MG63 (cell line): ENCODE measurements at regions not wholly inside any gene's neighbourhood (a gene's known extent, or its start where the extent isn't known, plus 50 kb on each side); places are given as distances from the start of the nearest gene placed in this dataset.

Source experiments
- DNase-seq: peaks from one replicate; pipeline ENCODE4 v3.0.0-alpha.2; 2020
- H3K27me3 ChIP-seq: fragments of 250-450 bp; sonication (Bioruptor Pico); 2 replicates; pipeline ENCODE4 v1.5.1; 2020; ENCODE audit warnings: mild to moderate bottlenecking, moderate library complexity
- H3K36me3 ChIP-seq: fragments of 250-450 bp; sonication (Bioruptor Pico); 2 replicates; pipeline ENCODE4 v1.5.1; 2020; ENCODE audit warnings: mild to moderate bottlenecking, moderate library complexity
- H3K4me3 ChIP-seq: fragments of 250-450 bp; sonication (Bioruptor Pico); 2 replicates; pipeline ENCODE4 v1.5.1; 2020; ENCODE audit warnings: mild to moderate bottlenecking, moderate library complexity
- H3K9me3 ChIP-seq: fragments of 250-450 bp; sonication (Bioruptor Pico); 2 replicates; pipeline ENCODE4 v1.5.1; 2020; ENCODE audit warnings: mild to moderate bottlenecking, moderate library complexity

GRCh38 chr20:51310216-51310615 is 232.3 kb downstream of the NFATC2 start:
- DNase-seq, result no peak
- Histone ChIP-seq H3K4me3 (no peak overlapping the region), H3K36me3 (no peaks in the 10 kb centered on the region), H3K9me3 (no peaks in the 10 kb centered on the region), H3K27me3 (no peaks in the 10 kb centered on the region)

GRCh38 chr20:51309128-51309527 is 233.4 kb downstream of the NFATC2 start:
- no peaks in the 10 kb centered on the region for H3K36me3 ChIP-seq
- no peaks in the 10 kb centered on the region for H3K27me3 ChIP-seq
- no peak for DNase-seq
- no peaks in the 10 kb centered on the region for H3K9me3 ChIP-seq
- H3K4me3 ChIP-seq, result no peak overlapping the region

- no peak overlapping the region for H3K4me3 ChIP-seq
These were observed 235.8 kb downstream of the NFATC2 start for GRCh38 chr20:51306521-51307358.

GRCh38 chr20:51306081-51306480 is 236.4 kb downstream of the NFATC2 start:
- H3K9me3 ChIP-seq, result peaks cover 3% of the 10 kb centered on the region; the same call in 1 of the 2 replicates
- H3K36me3 ChIP-seq, result no peaks in the 10 kb centered on the region
- no peak for DNase-seq
- H3K27me3 ChIP-seq, result no peaks in the 10 kb centered on the region
- no peak overlapping the region for H3K4me3 ChIP-seq

More at GRCh38 chr20:51306521-51307358, 235.8 kb downstream of the NFATC2 start:
- Histone ChIP-seq H3K9me3 (peaks cover 3% of the 10 kb centered on the region; the same call in 1 of the 2 replicates), H3K27me3 (no peaks in the 10 kb centered on the region), H3K36me3 (no peaks in the 10 kb centered on the region)
- peak; percentile 71 for DNase-seq

GRCh38 chr20:51305316-51306052 is 237.0 kb downstream of the NFATC2 start:
- Histone ChIP-seq H3K4me3 (no peak overlapping the region), H3K36me3 (no peaks in the 10 kb centered on the region), H3K9me3 (peaks cover 3% of the 10 kb centered on the region; the same call in 1 of the 2 replicates), H3K27me3 (no peaks in the 10 kb centered on the region)
- no peak for DNase-seq

GRCh38 chr20:51303731-51304670 is 238.5 kb downstream of the NFATC2 start:
- H3K9me3 ChIP-seq, result peaks cover 3% of the 10 kb centered on the region; the same call in 1 of the 2 replicates
- H3K4me3 ChIP-seq, result no peak overlapping the region
- no peak for DNase-seq
- no peaks in the 10 kb centered on the region for H3K27me3 ChIP-seq
- no peaks in the 10 kb centered on the region for H3K36me3 ChIP-seq

GRCh38 chr20:51301026-51301425 is 241.5 kb downstream of the NFATC2 start:
- H3K36me3 ChIP-seq, result no peaks in the 10 kb centered on the region
- peaks cover 3% of the 10 kb centered on the region; the same call in 1 of the 2 replicates for H3K9me3 ChIP-seq
- no peak for DNase-seq
- no peaks in the 10 kb centered on the region for H3K27me3 ChIP-seq
- H3K4me3 ChIP-seq, result no peak overlapping the region

- Histone ChIP-seq H3K36me3 (no peaks in the 10 kb centered on the region), H3K9me3 (peaks cover 3% of the 10 kb centered on the region; the same call in 1 of the 2 replicates), H3K27me3 (no peaks in the 10 kb centered on the region), H3K4me3 (no peak overlapping the region)
- DNase-seq, result no peak
These were observed 242.4 kb downstream of the NFATC2 start for GRCh38 chr20:51300104-51300503.

GRCh38 chr20:51299413-51299812 is 243.1 kb downstream of the NFATC2 start:
- Histone ChIP-seq H3K9me3 (peaks cover 3% of the 10 kb centered on the region; the same call in 1 of the 2 replicates), H3K27me3 (no peaks in the 10 kb centered on the region), H3K4me3 (no peak overlapping the region), H3K36me3 (no peaks in the 10 kb centered on the region)
- no peak for DNase-seq

- no peak for DNase-seq
These were observed 244.3 kb downstream of the NFATC2 start for GRCh38 chr20:51298141-51298749.

GRCh38 chr20:51287628-51288413 is 254.7 kb downstream of the NFATC2 start:
- Histone ChIP-seq H3K9me3 (0 out of 2 replicates have a peak, but pooled peaks cover 2% of the 10 kb centered on the region), H3K27me3 (no peaks in the 10 kb centered on the region), H3K4me3 (no peak overlapping the region), H3K36me3 (no peaks in the 10 kb centered on the region)
- no peak for DNase-seq

More at GRCh38 chr20:51298141-51298749, 244.3 kb downstream of the NFATC2 start:
- no peaks in the 10 kb centered on the region for H3K9me3 ChIP-seq
- H3K36me3 ChIP-seq, result no peaks in the 10 kb centered on the region
- no peaks in the 10 kb centered on the region for H3K27me3 ChIP-seq
- H3K4me3 ChIP-seq, result no peak overlapping the region

GRCh38 chr20:51286758-51287157 is 255.8 kb downstream of the NFATC2 start:
- Histone ChIP-seq H3K4me3 (no peak overlapping the region), H3K36me3 (no peaks in the 10 kb centered on the region), H3K27me3 (no peaks in the 10 kb centered on the region), H3K9me3 (0 out of 2 replicates have a peak, but pooled peaks cover 2% of the 10 kb centered on the region)
- no peak for DNase-seq

GRCh38 chr20:51285684-51286083 is 256.8 kb downstream of the NFATC2 start:
- Histone ChIP-seq H3K36me3 (no peaks in the 10 kb centered on the region), H3K9me3 (0 out of 2 replicates have a peak, but pooled peaks cover 2% of the 10 kb centered on the region), H3K27me3 (no peaks in the 10 kb centered on the region), H3K4me3 (no peak overlapping the region)
- no peak for DNase-seq

GRCh38 chr20:51284871-51285270 is 257.6 kb downstream of the NFATC2 start:
- no peak for DNase-seq
- Histone ChIP-seq H3K36me3 (no peaks in the 10 kb centered on the region), H3K4me3 (no peak overlapping the region), H3K9me3 (0 out of 2 replicates have a peak, but pooled peaks cover 2% of the 10 kb centered on the region), H3K27me3 (no peaks in the 10 kb centered on the region)

- no peak for DNase-seq
- Histone ChIP-seq H3K36me3 (no peaks in the 10 kb centered on the region), H3K9me3 (0 out of 2 replicates have a peak, but pooled peaks cover 2% of the 10 kb centered on the region), H3K4me3 (no peak overlapping the region), H3K27me3 (no peaks in the 10 kb centered on the region)
These were observed 258.3 kb downstream of the NFATC2 start for GRCh38 chr20:51284176-51284575.
